ENCODE measurements at regions not wholly inside any gene's neighbourhood (a gene's known extent, or its start where the extent isn't known, plus 50 kb on each side); places are given as distances from the start of the nearest gene placed in this dataset.

GRCh38 chr5:159403906-159404681, 73.8 kb upstream of the IL12B start:
- peak; percentile 65 for DNase-seq (ENCODE audit: low read depth)
- no peak overlapping the region for H3K4me2 ChIP-seq (ENCODE audit: low read length)
- H3K9me3 ChIP-seq (ENCODE audit: insufficient read depth, low read depth, low read length) = no peaks in the 10 kb centered on the region
- Mint-ChIP-seq H3K4me3 (ENCODE audit: unreplicated experiment) (no peak overlapping the region), H3K9me3 (ENCODE audit: unreplicated experiment) (no peaks in the 10 kb centered on the region), H3K27ac (ENCODE audit: unreplicated experiment) (no peak overlapping the region), H3K27me3 (ENCODE audit: low read depth, unreplicated experiment) (peaks cover 18% of the 10 kb centered on the region), H3K4me1 (ENCODE audit: low read depth, unreplicated experiment) (no peaks in the 10 kb centered on the region), H3K36me3 (ENCODE audit: low read depth, unreplicated experiment) (no peaks in the 10 kb centered on the region)
- no peak for TF ChIP-seq CTCF (IDR thresholded peaks at IDR 0.05; ENCODE audit: insufficient read depth, low read depth, low read length)
- no peak for TF ChIP-seq EZH2 (IDR thresholded peaks at IDR 0.05; ENCODE audit: insufficient read depth, low read length)
- no peak overlapping the region for H3K4me3 ChIP-seq (ENCODE audit: insufficient read depth, low read depth, low read length)
- no peaks in the 10 kb centered on the region for H4K20me1 ChIP-seq (ENCODE audit: insufficient read depth, low read length)
- H3K79me2 ChIP-seq (ENCODE audit: insufficient read depth, low read length) = no peaks in the 10 kb centered on the region
- no peak overlapping the region for H2AFZ ChIP-seq (ENCODE audit: low read depth, low read length)
- H3K36me3 ChIP-seq (ENCODE audit: insufficient read depth, low read length) = no peaks in the 10 kb centered on the region
- H3K27ac ChIP-seq (ENCODE audit: low read depth, low read length) = no peak overlapping the region
- FAIRE-seq = no peak
- H3K4me1 ChIP-seq (ENCODE audit: insufficient read depth, low read length) = no peaks in the 10 kb centered on the region
- no peak overlapping the region for H3K9ac ChIP-seq (ENCODE audit: low read length)
- H3K27me3 ChIP-seq (ENCODE audit: insufficient read depth, low read length) = peaks cover 2% of the 10 kb centered on the region

GRCh38 chr5:159405611-159406031, 75.3 kb upstream of the IL12B start:
- TF ChIP-seq CTCF (IDR thresholded peaks at IDR 0.05; ENCODE audit: insufficient read depth, low read depth, low read length) (no peak), EZH2 (IDR thresholded peaks at IDR 0.05; ENCODE audit: insufficient read depth, low read length) (no peak)
- no peaks in the 10 kb centered on the region for H4K20me1 ChIP-seq (ENCODE audit: insufficient read depth, low read length)
- no peak overlapping the region for H3K27ac ChIP-seq (ENCODE audit: low read depth, low read length)
- FAIRE-seq (no peak), DNase-seq (ENCODE audit: low read depth) (no peak)
- no peaks in the 10 kb centered on the region for H3K79me2 ChIP-seq (ENCODE audit: insufficient read depth, low read length)
- Mint-ChIP-seq H3K9me3 (ENCODE audit: unreplicated experiment) (no peaks in the 10 kb centered on the region), H3K4me3 (ENCODE audit: unreplicated experiment) (no peak overlapping the region), H3K4me1 (ENCODE audit: low read depth, unreplicated experiment) (no peaks in the 10 kb centered on the region), H3K27me3 (ENCODE audit: low read depth, unreplicated experiment) (peaks cover 16% of the 10 kb centered on the region), H3K27ac (ENCODE audit: unreplicated experiment) (no peak overlapping the region), H3K36me3 (ENCODE audit: low read depth, unreplicated experiment) (no peaks in the 10 kb centered on the region)
- no peak overlapping the region for H2AFZ ChIP-seq (ENCODE audit: low read depth, low read length)
- no peak overlapping the region for H3K4me3 ChIP-seq (ENCODE audit: insufficient read depth, low read depth, low read length)
- H3K9ac ChIP-seq (ENCODE audit: low read length) = no peak overlapping the region
- H3K4me1 ChIP-seq (ENCODE audit: insufficient read depth, low read length) = no peaks in the 10 kb centered on the region
- H3K4me2 ChIP-seq (ENCODE audit: low read length) = no peak overlapping the region
- H3K27me3 ChIP-seq (ENCODE audit: insufficient read depth, low read length) = peaks cover 2% of the 10 kb centered on the region
- H3K36me3 ChIP-seq (ENCODE audit: insufficient read depth, low read length) = no peaks in the 10 kb centered on the region
- H3K9me3 ChIP-seq (ENCODE audit: insufficient read depth, low read depth, low read length) = no peaks in the 10 kb centered on the region

DNA sequence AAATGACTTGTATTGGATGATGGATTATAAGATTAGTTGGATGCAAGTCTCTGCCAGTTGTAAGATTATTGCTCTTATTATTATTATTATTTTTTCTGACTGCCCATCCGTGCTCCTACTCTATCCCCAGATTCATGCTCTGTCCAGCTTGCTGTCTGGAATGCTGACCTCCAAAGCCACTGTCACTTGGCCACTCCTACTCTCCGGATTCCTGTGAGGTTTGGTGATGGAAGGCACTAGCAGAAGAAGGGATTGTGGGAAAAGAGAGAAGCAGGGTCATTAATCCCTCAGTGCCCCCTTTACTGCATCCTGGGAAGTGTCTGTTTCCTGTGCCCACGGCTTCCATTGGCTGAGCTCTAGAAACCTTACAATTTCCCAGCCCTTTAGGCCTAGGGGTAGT, 76.3 kb upstream of the IL12B start:
- H3K9me3 Mint-ChIP-seq (ENCODE audit: unreplicated experiment) = no peaks in the 10 kb centered on the region
- H3K4me3 Mint-ChIP-seq (ENCODE audit: unreplicated experiment) = no peak overlapping the region

More for the DNA sequence above, 76.3 kb upstream of the IL12B start:
- no peak overlapping the region for H3K4me2 ChIP-seq (ENCODE audit: low read length)
- no peak overlapping the region for H3K27ac Mint-ChIP-seq (ENCODE audit: unreplicated experiment)
- no peaks in the 10 kb centered on the region for H3K36me3 ChIP-seq (ENCODE audit: insufficient read depth, low read length)
- TF ChIP-seq CTCF (IDR thresholded peaks at IDR 0.05; ENCODE audit: insufficient read depth, low read depth, low read length) = no peak
- no peak for TF ChIP-seq EZH2 (IDR thresholded peaks at IDR 0.05; ENCODE audit: insufficient read depth, low read length)
- H3K27me3 ChIP-seq (ENCODE audit: insufficient read depth, low read length) = peaks cover 2% of the 10 kb centered on the region
- peaks cover 16% of the 10 kb centered on the region for H3K27me3 Mint-ChIP-seq (ENCODE audit: low read depth, unreplicated experiment)
- H3K4me3 ChIP-seq (ENCODE audit: insufficient read depth, low read depth, low read length) = no peak overlapping the region
- no peak overlapping the region for H2AFZ ChIP-seq (ENCODE audit: low read depth, low read length)
- H3K4me1 ChIP-seq (ENCODE audit: insufficient read depth, low read length) = no peaks in the 10 kb centered on the region
- H3K27ac ChIP-seq (ENCODE audit: low read depth, low read length) = no peak overlapping the region
- no peaks in the 10 kb centered on the region for H3K4me1 Mint-ChIP-seq (ENCODE audit: low read depth, unreplicated experiment)
- no peak overlapping the region for H3K9ac ChIP-seq (ENCODE audit: low read length)
- no peak for DNase-seq (ENCODE audit: low read depth)
- no peaks in the 10 kb centered on the region for H3K9me3 ChIP-seq (ENCODE audit: insufficient read depth, low read depth, low read length)
- no peaks in the 10 kb centered on the region for H3K79me2 ChIP-seq (ENCODE audit: insufficient read depth, low read length)
- FAIRE-seq = no peak
- H4K20me1 ChIP-seq (ENCODE audit: insufficient read depth, low read length) = no peaks in the 10 kb centered on the region
- no peaks in the 10 kb centered on the region for H3K36me3 Mint-ChIP-seq (ENCODE audit: low read depth, unreplicated experiment)
